Ovary (tissue), 7 donors: ENCODE measurements at regions not wholly inside any gene's neighbourhood (a gene's known extent, or its start where the extent isn't known, plus 50 kb on each side); places are given as distances from the start of the nearest gene placed in this dataset.

Experiments used
- DNase-seq, 5 donors: peaks; one replicate each; pipeline ENCODE4 v3.0.0-alpha.2; 2019 to 2020
- H3K27ac ChIP-seq, 2 donors: fragments of 200-600 bp; one replicate each; pipeline versions ENCODE4 v1.5.1 to v1.8.0; 2019 to 2022
- H3K27me3 ChIP-seq: fragments of 200-600 bp; one replicate; pipeline ENCODE4 v1.8.0; 2022
- H3K36me3 ChIP-seq: fragments of 200-600 bp; sonication (generic); one replicate; pipeline ENCODE4 v1.5.1; 2019
- H3K4me1 ChIP-seq: one replicate; pipeline ENCODE4 v1.8.1; 2013; ENCODE audit warnings: mild to moderate bottlenecking, moderate library complexity; ENCODE audit not compliant: insufficient read depth
- H3K4me3 ChIP-seq: fragments of 200-600 bp; sonication (generic); one replicate; pipeline ENCODE4 v1.5.1; 2017
- H3K9me3 ChIP-seq, 2 donors: fragments of 200-600 bp in 1 of 2; sonication (generic) in 1 of 2; one replicate each; pipeline versions ENCODE4 v1.5.1 to v1.8.1; 2013 to 2019; ENCODE audit warnings: mild to moderate bottlenecking in 1 of 2, moderate library complexity in 1 of 2
- EP300 ChIP-seq: sonication (generic); formaldehyde crosslinking; IDR thresholded peaks from one replicate; pipeline ENCODE4 v1.6.1; 2017; ENCODE audit warnings: antibody characterized with exemption
- POLR2A ChIP-seq: fragments of 450-650 bp; IDR thresholded peaks from one replicate; pipeline ENCODE4 v1.6.1; 2017; ENCODE audit warnings: antibody characterized with exemption, mild to moderate bottlenecking, moderate library complexity
- WGBS, 3 donors: extraction: QIAGEN DNeasy Blood & Tissue Kit in 1 of 3; methylation state at CpG; one replicate each; pipeline versions ENCODE4 v1.1.5 to v1.1.7; 2013 to 2017; 5-methylcytosine and 5-hydroxymethylcytosine counted together
- intact Hi-C, 4 donors: fragments of 100-400 bp; cut with DNase I; formaldehyde crosslinking; loops; one replicate each; pipeline versions ENCODE4 v1.11.0 to v1.15.1; 2022 to 2023
- TF ChIP-seq, protein P1 (sequence below), 3 donors: fragments of 450-650 bp in 2 of 3; fragments of 200-600 bp in 1 of 3; IDR thresholded peaks; one replicate each; pipeline versions ENCODE4 v1.5.1 to v1.8.0; 2016 to 2022; ENCODE audit warnings: antibody characterized with exemption in 3 of 3, mild to moderate bottlenecking in 1 of 3
- donor health status: DM: no; HTN: no; CAD: no; lungs with moderate emphysema.
- donor health status: DM: no; HTN: no; CAD: no.
- donor health status: Bipolar disorder and iron deficiency.
- donor health status: DM: no; HTN: no; CAD: no.
- donor health status: DM: yes; HTN: yes; CAD: no.

GRCh38 chr9:88312045-88312444 lies 76.2 kb upstream of the SPIN1 start:
- Histone ChIP-seq H3K4me1 (no peaks in the 10 kb centered on the region), H3K9me3 (no peaks in the 10 kb centered on the region), H3K27ac (no peak overlapping the region), H3K36me3 (no peaks in the 10 kb centered on the region), H3K4me3 (no peak overlapping the region), H3K27me3 (no peaks in the 10 kb centered on the region)
- intact Hi-C loops, result no loop called here
- TF ChIP-seq EP300 (no peak), POLR2A (no peak)
- TF ChIP-seq, protein P1, sequence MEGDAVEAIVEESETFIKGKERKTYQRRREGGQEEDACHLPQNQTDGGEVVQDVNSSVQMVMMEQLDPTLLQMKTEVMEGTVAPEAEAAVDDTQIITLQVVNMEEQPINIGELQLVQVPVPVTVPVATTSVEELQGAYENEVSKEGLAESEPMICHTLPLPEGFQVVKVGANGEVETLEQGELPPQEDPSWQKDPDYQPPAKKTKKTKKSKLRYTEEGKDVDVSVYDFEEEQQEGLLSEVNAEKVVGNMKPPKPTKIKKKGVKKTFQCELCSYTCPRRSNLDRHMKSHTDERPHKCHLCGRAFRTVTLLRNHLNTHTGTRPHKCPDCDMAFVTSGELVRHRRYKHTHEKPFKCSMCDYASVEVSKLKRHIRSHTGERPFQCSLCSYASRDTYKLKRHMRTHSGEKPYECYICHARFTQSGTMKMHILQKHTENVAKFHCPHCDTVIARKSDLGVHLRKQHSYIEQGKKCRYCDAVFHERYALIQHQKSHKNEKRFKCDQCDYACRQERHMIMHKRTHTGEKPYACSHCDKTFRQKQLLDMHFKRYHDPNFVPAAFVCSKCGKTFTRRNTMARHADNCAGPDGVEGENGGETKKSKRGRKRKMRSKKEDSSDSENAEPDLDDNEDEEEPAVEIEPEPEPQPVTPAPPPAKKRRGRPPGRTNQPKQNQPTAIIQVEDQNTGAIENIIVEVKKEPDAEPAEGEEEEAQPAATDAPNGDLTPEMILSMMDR (IDR thresholded peaks at IDR 0.05), result no peak
- DNase-seq, result no peak

- H3K4me1 ChIP-seq, result no peaks in the 10 kb centered on the region
- 69 to 76% (median 75%) methylated on average over 10 of the region's 10 CpGs for WGBS, 3 donors
- no peak for DNase-seq
- TF ChIP-seq EP300, result no peak
- intact Hi-C loops, result no loop called here
- no peaks in the 10 kb centered on the region for H3K27me3 ChIP-seq
- H3K9me3 ChIP-seq, result no peaks in the 10 kb centered on the region
- H3K36me3 ChIP-seq, result no peaks in the 10 kb centered on the region
- no peak overlapping the region for H3K27ac ChIP-seq
- no peak overlapping the region for H3K4me3 ChIP-seq
Measured at GRCh38 chr9:88310310-88310980, 77.8 kb upstream of the SPIN1 start.

GRCh38 chr9:88308831-88309560 lies 79.2 kb upstream of the SPIN1 start:
- Histone ChIP-seq H3K4me3 (no peak overlapping the region), H3K4me1 (no peaks in the 10 kb centered on the region), H3K36me3 (no peaks in the 10 kb centered on the region), H3K9me3 (no peaks in the 10 kb centered on the region), H3K27me3 (no peaks in the 10 kb centered on the region), H3K27ac (no peak overlapping the region)
- TF ChIP-seq POLR2A (no peak), EP300 (no peak)
- TF ChIP-seq, protein P1 (IDR thresholded peaks at IDR 0.05), result no peak
- no peak for DNase-seq
- intact Hi-C loops, result no loop called here
- WGBS, 3 donors, result 74 to 76% (median 75%) methylated on average over 7 of the region's 7 CpGs

DNA sequence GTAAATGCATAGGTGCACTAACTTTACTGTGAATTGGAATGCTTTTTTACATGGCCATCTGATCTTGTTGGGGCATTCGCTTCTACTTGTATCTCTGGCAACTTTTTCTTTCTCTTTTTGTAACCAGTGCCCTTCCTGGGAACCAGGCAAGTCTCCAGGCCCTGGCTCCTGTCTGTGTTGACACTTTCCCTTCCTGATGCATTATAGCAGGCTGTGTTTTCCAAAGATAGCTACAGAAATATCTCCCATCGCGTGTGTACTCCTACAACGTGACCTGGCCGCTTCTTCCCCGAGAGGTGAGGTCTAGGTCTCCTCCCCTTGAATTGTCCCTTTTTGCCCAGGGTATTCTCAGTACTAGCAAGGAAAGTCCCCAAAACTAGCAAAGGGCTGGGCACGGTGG lies 81.1 kb upstream of the SPIN1 start:
- Histone ChIP-seq H3K27me3 (no peaks in the 10 kb centered on the region), H3K9me3 (no peaks in the 10 kb centered on the region), H3K4me1 (no peaks in the 10 kb centered on the region), H3K4me3 (no peak overlapping the region), H3K36me3 (no peaks in the 10 kb centered on the region), H3K27ac (no peak overlapping the region)
- WGBS, 3 donors, result 36 to 65% (median 41%) methylated on average over 7 of the region's 7 CpGs
- DNase-seq, result no peak
- TF ChIP-seq EP300 (no peak), POLR2A (no peak)
- TF ChIP-seq, protein P1 (IDR thresholded peaks at IDR 0.05), result no peak
- intact Hi-C loops, result no loop called here
